ENCODE measurements at regions not wholly inside any gene's neighbourhood (a gene's known extent, or its start where the extent isn't known, plus 50 kb on each side); places are given as distances from the start of the nearest gene placed in this dataset.

GRCh38 chr14:38838979-38839323, 264.1 kb downstream of the SEC23A start:
- DNase-seq = no peak
- H3K36me3 ChIP-seq (replicated peaks in 1 of 2; ENCODE audit: control insufficient read depth in 1 of 2, insufficient read depth in 2 of 2, low read length in 2 of 2) = no peaks in the 10 kb centered on the region
- peaks cover 0 to 2% (median 0%) of the 10 kb centered on the region in 3 donors for H3K27me3 Mint-ChIP-seq (ENCODE audit: low read depth in 3 of 3)
- H3K4me3 Mint-ChIP-seq = no peak overlapping the region
- H4K20me1 ChIP-seq (ENCODE audit: insufficient read depth, low read length) = no peaks in the 10 kb centered on the region
- H3K9me3 ChIP-seq (replicated peaks in 1 of 2; ENCODE audit: control insufficient read depth in 1 of 2, insufficient read depth in 1 of 2, low read length in 2 of 2) = no peaks in the 10 kb centered on the region
- no peak overlapping the region for H2AFZ ChIP-seq (ENCODE audit: insufficient read depth, low read depth, low read length, poor library complexity, severe bottlenecking)
- H3K4me1 ChIP-seq (ENCODE audit: control insufficient read depth in 1 of 2, insufficient read depth in 2 of 2, low read length in 2 of 2) = no peaks in the 10 kb centered on the region
- H3K27ac Mint-ChIP-seq = no peak overlapping the region
- no peak overlapping the region for H3K4me3 ChIP-seq (replicated peaks in 1 of 3; ENCODE audit: low read depth in 2 of 3, low read length in 3 of 3)
- no peaks in the 10 kb centered on the region for H3K27me3 ChIP-seq (ENCODE audit: control insufficient read depth in 2 of 2, insufficient read depth in 2 of 2, low read length in 2 of 2)
- H3K79me2 ChIP-seq (ENCODE audit: insufficient read depth, low read length) = no peaks in the 10 kb centered on the region
- H3K9ac ChIP-seq (ENCODE audit: insufficient read depth, low read length, poor library complexity, severe bottlenecking) = no peak overlapping the region
- no peaks in the 10 kb centered on the region for H3K36me3 Mint-ChIP-seq
- H3K27ac ChIP-seq (ENCODE audit: low read depth in 1 of 2, low read length in 2 of 2) = no peak overlapping the region
- WGBS (ENCODE audit: insufficient coverage) = 90% methylated on average over 4 of the region's 8 CpGs
- H3K4me1 Mint-ChIP-seq = peaks cover 21% of the 10 kb centered on the region
- intact Hi-C loops (cut with micrococcal nuclease) = no loop called here
- H3K9me3 Mint-ChIP-seq = peaks cover 0 to 4% (median 0%) of the 10 kb centered on the region in 7 donors
- no peak for TF ChIP-seq CTCF (IDR thresholded peaks at IDR 0.05)
- no peak overlapping the region for H3K4me2 ChIP-seq (replicated peaks; ENCODE audit: extremely low read depth, low read length, poor library complexity, severe bottlenecking)

- Histone ChIP-seq H3K4me1 (ENCODE audit: control insufficient read depth in 1 of 2, insufficient read depth in 2 of 2, low read length in 2 of 2) (no peaks in the 10 kb centered on the region), H3K9me3 (replicated peaks in 1 of 2; ENCODE audit: control insufficient read depth in 1 of 2, insufficient read depth in 1 of 2, low read length in 2 of 2) (no peaks in the 10 kb centered on the region), H3K27ac (ENCODE audit: low read depth in 1 of 2, low read length in 2 of 2) (no peak overlapping the region), H3K4me2 (replicated peaks; ENCODE audit: extremely low read depth, low read length, poor library complexity, severe bottlenecking) (no peak overlapping the region), H3K27me3 (ENCODE audit: control insufficient read depth in 2 of 2, insufficient read depth in 2 of 2, low read length in 2 of 2) (no peaks in the 10 kb centered on the region), H4K20me1 (ENCODE audit: insufficient read depth, low read length) (no peaks in the 10 kb centered on the region), H3K4me3 (replicated peaks in 1 of 3; ENCODE audit: low read depth in 2 of 3, low read length in 3 of 3) (no peak overlapping the region), H3K79me2 (ENCODE audit: insufficient read depth, low read length) (no peaks in the 10 kb centered on the region), H2AFZ (ENCODE audit: insufficient read depth, low read depth, low read length, poor library complexity, severe bottlenecking) (no peak overlapping the region), H3K9ac (ENCODE audit: insufficient read depth, low read length, poor library complexity, severe bottlenecking) (no peak overlapping the region), H3K36me3 (replicated peaks in 1 of 2; ENCODE audit: control insufficient read depth in 1 of 2, insufficient read depth in 2 of 2, low read length in 2 of 2) (no peaks in the 10 kb centered on the region)
- intact Hi-C loops (cut with micrococcal nuclease) = no loop called here
- H3K4me1 Mint-ChIP-seq = peaks cover 21% of the 10 kb centered on the region
- H3K27me3 Mint-ChIP-seq (ENCODE audit: low read depth in 3 of 3) = peaks cover 0 to 2% (median 0%) of the 10 kb centered on the region in 3 donors
- 97% methylated on average over 23 of the region's 27 CpGs for whole genome bisulfite sequencing (ENCODE audit: insufficient coverage)
- no peak for TF ChIP-seq CTCF (IDR thresholded peaks at IDR 0.05)
- no peak overlapping the region for H3K4me3 Mint-ChIP-seq
- peak overlapping the region in 1 of 7 donors; percentile 34 for H3K27ac Mint-ChIP-seq
- H3K9me3 Mint-ChIP-seq = peaks cover 0 to 4% (median 0%) of the 10 kb centered on the region in 7 donors
- no peaks in the 10 kb centered on the region for H3K36me3 Mint-ChIP-seq
- DNase-seq = no peak
Observed at GRCh38 chr14:38838049-38838978, 264.7 kb downstream of the SEC23A start.
